HPDE6-E6E7 (cell line): ENCODE measurements at regions not wholly inside any gene's neighbourhood (a gene's known extent, or its start where the extent isn't known, plus 50 kb on each side); places are given as distances from the start of the nearest gene placed in this dataset.

Experiments used
- DNase-seq: peaks from one replicate; pipeline ENCODE4 v3.0.0; 2011; ENCODE audit warnings: missing footprints; ENCODE audit errors: extremely low spot score

DNA sequence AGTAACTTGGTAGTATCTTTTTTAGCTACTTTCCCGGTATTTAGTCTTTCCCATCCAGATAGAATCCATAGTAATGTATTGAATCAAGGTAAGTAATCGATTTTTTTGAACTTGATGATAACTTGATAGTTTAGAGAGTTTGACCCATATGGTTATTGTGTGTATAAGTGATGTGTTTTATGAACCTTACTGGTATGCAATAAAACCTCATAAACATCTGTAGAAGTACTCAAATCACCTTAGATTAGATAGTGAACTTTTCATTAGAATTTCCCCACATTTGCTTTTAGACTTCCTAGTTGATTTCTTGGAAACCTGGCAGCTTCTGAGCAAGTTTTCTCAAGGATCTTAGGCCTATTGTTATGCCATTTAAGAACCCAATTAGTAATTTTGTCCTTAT is 80.8 kb upstream of the PDE5A start:
- no peak for DNase-seq

DNA sequence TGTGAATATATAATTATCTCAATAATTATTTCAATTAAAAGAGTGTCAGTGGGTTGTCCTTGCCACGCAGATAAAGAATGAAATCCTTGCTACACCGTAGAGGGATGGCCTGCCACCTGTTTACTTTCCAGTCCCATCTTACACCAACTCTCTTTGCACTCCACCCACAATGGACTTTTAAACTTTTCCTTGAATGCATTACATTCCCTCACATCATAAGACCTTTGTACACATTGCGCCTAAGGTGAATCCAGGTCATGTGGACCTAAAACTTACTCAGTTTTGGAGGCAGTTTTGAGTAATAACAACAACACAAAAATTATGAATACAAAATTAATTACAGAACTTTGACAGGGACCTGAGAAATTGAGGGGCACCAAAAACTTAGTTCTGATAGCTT is 78.7 kb upstream of the PDE5A start:
- DNase-seq, result no peak

DNA sequence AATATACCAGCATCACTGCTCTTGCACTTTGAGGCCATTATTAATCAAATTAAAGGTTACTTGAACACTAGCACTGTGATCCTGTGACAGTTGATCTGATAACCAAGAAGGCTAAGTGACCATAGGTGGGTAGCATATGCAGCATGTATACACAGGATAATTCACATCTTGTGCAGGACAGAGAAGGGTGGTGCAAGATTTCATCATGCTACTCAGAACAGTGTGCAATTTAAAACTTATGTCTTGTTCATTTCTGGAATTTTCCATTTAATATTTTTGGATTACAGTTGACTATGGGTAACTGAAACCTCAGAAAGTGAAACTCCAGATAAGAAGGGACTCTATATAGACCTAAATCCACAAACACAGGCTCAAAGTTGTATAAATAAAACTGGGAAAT is 78.2 kb upstream of the PDE5A start:
- no peak for DNase-seq

DNA sequence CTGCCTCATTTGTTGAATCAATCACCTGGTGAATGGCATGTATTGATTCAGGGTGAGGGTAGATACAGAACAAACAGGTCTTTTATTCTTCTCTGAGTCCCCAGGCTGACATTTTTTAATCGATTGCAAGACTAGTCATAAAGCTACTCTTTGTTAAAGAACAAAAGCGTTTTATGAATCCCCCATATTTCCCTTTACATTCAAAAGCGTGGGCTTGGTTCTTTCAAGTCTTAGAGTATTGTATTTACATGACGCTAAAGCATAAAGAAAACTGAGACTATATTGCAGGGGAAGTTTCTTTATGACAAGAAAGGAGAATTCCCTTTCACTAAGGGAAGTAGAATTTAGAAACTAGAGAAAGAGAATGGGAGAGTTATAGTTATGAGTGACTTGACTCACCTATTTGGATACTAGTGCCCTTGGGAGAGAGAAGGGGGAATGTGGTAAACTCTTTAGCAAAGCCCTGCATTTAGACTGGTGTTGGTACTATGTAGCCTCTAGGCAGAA is 69.3 kb upstream of the PDE5A start:
- no peak for DNase-seq

DNA sequence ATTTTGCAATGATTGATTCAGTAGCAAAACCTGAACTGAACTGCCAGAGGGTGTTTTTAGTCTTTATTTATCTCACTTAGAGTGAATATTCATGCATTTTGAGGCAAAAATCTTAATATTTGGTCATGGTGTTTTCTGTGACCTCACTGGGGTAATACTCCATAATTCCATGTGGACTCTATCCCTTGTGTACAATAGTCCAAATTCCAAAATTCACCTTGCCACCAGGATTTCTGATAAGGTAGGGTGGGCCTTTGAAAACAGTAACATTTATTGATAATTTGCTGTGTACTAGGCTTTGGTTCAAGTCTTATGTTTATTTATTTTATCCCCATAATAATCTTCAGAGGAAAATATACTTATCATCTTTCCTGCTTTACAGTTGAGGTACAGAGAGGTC is 68.4 kb upstream of the PDE5A start:
- no peak for DNase-seq

DNA sequence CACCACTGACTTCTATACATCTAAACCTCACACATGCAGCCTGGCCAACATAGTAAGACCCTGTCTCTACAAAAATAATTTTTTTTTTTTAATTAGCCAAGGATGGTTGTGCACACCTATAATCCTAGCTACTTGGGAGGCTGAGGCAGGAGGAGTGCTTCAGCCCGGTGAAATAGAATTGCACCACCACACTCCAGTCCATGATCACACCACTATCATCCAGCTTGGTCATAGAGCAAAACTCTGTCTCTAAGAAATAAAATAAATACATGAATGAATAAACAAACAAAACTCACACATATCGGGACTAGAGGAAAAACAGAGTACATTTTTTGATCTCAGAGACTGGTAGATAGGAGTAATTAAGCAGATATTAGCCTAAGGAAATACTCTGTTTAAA is 66.6 kb upstream of the PDE5A start:
- no peak for DNase-seq

DNA sequence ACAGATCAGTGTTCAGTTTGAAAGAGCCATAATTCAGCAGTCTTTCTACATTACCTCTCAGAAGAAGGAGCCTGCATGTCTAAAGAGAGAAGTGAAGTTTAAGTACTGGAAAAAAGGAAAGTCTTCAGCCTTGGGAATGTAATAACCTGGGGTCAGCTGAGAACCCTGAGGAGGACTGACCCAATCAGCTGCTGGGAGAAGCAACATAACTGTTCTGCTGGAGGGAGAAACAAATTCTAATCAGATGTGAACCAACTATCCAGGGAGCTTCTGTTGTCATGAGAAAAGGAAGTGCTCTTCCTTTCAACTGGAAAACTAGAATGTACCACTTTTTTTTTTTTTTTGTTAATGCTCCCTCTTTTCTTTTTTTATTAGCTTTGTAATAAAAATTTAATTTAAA is 64.5 kb upstream of the PDE5A start:
- DNase-seq, result no peak

DNA sequence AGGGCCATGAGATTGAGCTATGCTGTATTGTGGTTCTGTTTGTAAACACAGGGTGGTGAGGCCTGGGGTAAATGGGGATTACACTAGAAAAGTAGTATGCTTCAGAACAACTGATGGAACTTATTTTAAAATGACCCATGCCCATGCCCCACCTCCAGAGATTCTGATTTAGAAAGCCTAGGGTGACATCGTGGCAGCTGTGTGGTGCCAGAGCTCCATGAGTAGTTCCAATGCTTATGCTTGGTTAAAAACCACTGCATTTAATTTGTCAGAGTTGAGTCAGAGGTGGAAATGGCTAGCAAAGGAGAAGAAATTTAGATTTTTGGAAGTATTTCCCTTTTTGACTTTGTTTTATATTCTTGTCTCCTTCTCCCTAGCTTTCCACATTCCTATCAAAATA is 63.4 kb upstream of the PDE5A start:
- no peak for DNase-seq

DNA sequence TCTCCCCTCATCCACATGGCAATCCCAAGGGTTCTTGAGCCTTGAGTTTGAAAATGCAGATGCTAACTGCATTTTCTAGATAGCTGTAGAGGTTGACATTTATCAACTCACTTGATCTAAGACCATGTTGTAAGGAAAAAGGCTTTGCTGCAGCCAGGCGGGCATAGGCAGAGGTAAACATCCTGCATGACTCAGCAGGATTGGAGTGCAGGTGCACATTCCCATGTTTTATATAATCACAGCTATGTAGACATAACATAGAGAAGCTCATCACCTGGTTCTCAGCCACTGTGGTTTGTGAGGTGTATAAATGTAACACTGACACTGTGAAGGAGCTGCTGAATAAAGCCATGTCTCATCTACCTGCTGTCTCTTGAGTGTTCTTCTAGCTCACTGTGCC is 62.3 kb upstream of the PDE5A start:
- DNase-seq, result no peak

DNA sequence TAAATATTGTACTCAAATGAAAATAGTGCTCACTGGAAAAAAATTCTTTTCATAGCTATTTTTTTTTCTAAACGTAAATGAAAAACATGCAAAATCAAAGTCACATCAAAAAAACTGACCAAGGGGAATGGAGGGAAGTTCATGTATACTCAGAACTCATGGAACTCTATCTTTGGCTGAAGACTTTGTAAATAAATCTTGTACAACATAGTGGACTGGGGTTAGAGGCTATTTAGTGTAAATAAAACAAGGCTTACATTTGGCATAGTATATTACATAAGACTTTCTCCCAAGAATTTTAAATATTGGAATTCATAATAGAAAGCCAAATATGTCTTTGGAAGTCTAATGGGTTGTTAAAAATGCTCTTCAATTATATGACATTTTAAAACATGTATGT is 59.8 kb upstream of the PDE5A start:
- no peak for DNase-seq

DNA sequence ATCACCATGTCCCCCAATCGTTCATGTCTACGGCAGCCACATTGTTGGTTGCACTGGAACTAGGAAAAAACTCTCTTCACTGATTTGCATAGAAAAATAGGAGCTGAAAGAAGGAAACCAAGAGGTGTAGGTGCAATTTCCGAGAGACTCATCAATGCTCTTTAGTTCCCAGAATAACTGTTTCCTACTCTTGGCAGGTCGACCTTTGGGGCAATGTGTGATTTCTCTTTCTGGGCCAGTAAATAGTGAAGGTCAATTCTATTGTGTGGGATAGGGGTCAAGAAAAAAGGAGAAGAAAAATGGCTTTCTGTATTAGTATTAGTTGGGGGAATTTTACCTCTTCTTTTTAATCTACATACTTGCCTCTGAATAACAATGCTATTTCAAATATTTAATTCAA is 55.9 kb upstream of the PDE5A start:
- DNase-seq, result no peak

DNA sequence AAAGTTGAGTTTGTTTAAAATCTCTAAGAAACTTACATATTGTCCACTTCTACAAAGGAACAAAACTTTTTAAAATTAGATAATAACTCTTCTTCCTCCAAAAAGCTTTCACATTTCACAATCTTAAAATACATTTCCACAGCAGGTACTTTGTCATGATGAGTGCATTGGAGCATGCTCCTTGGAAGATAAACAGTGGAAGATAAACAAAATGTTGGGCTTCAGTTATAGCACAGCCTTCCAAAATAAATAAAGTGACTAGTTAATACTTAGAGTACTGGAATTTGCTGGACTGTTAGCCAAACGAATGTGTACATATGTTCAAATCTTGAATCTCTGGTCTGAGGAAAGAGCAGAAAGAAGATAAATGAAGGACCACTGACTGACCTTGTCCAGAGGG is 54.9 kb upstream of the PDE5A start:
- DNase-seq, result no peak

DNA sequence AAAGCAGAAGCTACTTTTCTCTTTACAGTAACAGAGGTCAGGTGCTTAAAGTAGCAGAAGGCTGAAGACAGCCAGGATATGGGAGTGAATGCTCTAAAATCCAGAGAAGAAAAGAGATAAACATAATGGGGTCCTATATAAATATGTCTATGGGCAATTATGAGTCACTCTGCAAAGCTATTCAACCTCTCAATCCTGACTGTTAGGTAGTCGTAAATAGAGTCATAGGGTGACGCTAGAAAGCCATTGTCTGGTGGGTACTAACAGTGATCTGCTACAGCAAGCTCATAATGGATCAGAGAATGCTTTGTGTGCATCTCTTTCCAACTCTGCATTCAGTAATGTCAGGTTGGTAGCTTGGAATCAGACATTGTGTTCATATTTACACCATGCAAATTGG is 53.5 kb upstream of the PDE5A start:
- DNase-seq, result no peak

DNA sequence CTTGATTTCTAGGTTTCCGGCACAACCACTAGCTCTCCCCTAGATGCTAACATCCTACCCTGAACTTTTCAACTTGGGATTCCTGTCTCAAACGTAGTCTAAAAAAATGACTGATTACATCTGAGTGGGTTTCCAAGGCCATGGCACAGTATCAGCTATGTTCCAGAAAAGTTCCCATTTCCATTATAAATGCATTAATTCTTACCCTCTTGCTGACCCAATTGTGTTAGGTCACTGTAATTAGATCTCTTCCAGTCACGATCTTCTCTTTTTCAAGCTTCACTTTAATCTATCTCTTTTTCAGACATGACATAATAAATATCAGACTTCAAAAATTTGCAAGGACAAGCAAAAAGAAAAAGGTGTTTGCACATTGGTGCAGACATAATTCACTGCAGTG is 50.6 kb upstream of the PDE5A start:
- DNase-seq, result no peak

DNA sequence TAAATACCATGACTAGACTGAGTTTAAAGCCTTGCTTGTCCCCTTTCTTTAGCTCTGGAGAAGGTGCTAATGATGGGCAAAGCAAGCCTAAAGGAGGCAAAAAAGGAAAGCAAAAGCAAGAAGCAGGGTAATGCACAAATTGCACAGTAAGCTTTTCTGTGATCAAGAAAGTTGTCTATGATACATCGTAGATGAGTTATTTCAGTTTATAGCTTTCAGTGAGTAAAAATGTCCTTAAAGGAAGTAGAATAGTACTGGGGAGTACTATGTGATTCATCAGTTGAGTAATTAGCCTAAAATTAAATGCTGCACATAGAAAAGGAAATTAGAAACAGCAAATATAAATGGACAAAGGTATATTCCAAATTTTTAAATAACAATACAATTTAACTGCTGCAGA is 50.2 kb upstream of the PDE5A start:
- DNase-seq, result no peak
